Activated CD4-positive, alpha-beta memory T cell treated with anti-CD3 and anti-CD28 coated beads, Interleukin-2, amount 10 ng/mL, durations not matched to agents 7 days and 5 days (primary cell): ENCODE measurements at regions not wholly inside any gene's neighbourhood (a gene's known extent, or its start where the extent isn't known, plus 50 kb on each side); places are given as distances from the start of the nearest gene placed in this dataset.

Experiments used
- CTCF ChIA-PET: fragments of 350-600 bp; sonication (Branson Sonifier 250); formaldehyde crosslinking; loops from one replicate; lab custom pipeline; 2021; ENCODE audit warnings: antibody characterized with exemption, inconsistent platforms; lab: Charles Lee
- POLR2A ChIA-PET: fragments of 350-600 bp; sonication (Branson Sonifier 250); formaldehyde crosslinking; loops from one replicate; lab custom pipeline; 2021; ENCODE audit warnings: antibody characterized with exemption; lab: Charles Lee
- DNase-seq: peaks from one replicate; pipeline ENCODE4 v3.0.0-alpha.2; 2020
- H3K27ac Mint-ChIP-seq: one replicate; pipeline ENCODE4 v1.8.0; 2021; ENCODE audit warnings: mild to moderate bottlenecking, mixed read lengths
- H3K27me3 Mint-ChIP-seq: one replicate; pipeline ENCODE4 v1.8.0; 2021; ENCODE audit warnings: mixed read lengths
- H3K36me3 Mint-ChIP-seq: one replicate; pipeline ENCODE4 v1.8.0; 2021; ENCODE audit warnings: low read depth, mixed read lengths
- H3K4me1 Mint-ChIP-seq: one replicate; pipeline ENCODE4 v1.8.0; 2021; ENCODE audit warnings: mixed read lengths
- H3K4me3 Mint-ChIP-seq: one replicate; pipeline ENCODE4 v1.8.0; 2021; ENCODE audit warnings: mild to moderate bottlenecking, mixed read lengths
- H3K9me3 Mint-ChIP-seq: one replicate; pipeline ENCODE4 v1.8.0; 2021; ENCODE audit warnings: mixed read lengths

- CTCF ChIA-PET, result no interaction called here
These were observed 114.5 kb upstream of the TANK start for GRCh38 chr2:161045726-161046125.

GRCh38 chr2:161046876-161047275 lies 113.4 kb upstream of the TANK start:
- Mint-ChIP-seq H3K9me3 (no peaks in the 10 kb centered on the region), H3K4me1 (no peaks in the 10 kb centered on the region), H3K36me3 (no peaks in the 10 kb centered on the region), H3K27ac (no peak overlapping the region), H3K27me3 (peaks cover 38% of the 10 kb centered on the region), H3K4me3 (no peak overlapping the region)
- no peak for DNase-seq
- CTCF ChIA-PET, result no interaction called here
- POLR2A ChIA-PET, result no interaction called here

More at GRCh38 chr2:161045726-161046125, 114.5 kb upstream of the TANK start:
- no peak for DNase-seq
- Mint-ChIP-seq H3K36me3 (no peaks in the 10 kb centered on the region), H3K4me3 (no peak overlapping the region), H3K27me3 (peaks cover 31% of the 10 kb centered on the region), H3K4me1 (no peaks in the 10 kb centered on the region), H3K9me3 (no peaks in the 10 kb centered on the region), H3K27ac (no peak overlapping the region)
- POLR2A ChIA-PET, result no interaction called here

GRCh38 chr2:161048317-161048716 lies 111.9 kb upstream of the TANK start:
- ChIA-PET CTCF (interaction anchor here (0.7 kb wide), 1 partner anchor 15 kb away, joined by 5 read pairs; no protein-coding TSS in a partner anchor), POLR2A (no interaction called here)
- H3K27ac Mint-ChIP-seq, result no peak overlapping the region
- no peak for DNase-seq
- no peaks in the 10 kb centered on the region for H3K36me3 Mint-ChIP-seq
- H3K4me1 Mint-ChIP-seq, result no peaks in the 10 kb centered on the region
- H3K9me3 Mint-ChIP-seq, result no peaks in the 10 kb centered on the region
- peaks cover 52% of the 10 kb centered on the region for H3K27me3 Mint-ChIP-seq
- no peak overlapping the region for H3K4me3 Mint-ChIP-seq

DNA sequence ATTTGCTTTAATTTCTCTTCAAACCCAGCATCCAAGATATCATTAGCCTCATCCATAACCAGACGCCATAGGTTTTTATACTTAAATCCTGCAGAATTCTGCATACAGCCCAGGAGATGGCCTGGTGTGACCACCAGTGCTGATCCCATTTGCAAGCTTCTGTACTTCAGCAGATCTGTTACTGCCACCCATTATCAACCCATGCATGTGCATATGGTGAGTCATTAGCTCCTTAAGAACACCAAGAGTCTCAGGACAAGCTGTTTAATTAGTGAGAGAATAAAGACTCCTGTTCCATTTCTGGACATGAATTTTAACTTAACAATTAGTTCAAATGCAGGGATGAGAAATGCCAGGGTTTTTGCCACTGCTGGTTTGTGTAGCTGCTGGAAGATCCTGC lies 110.7 kb upstream of the TANK start:
- Mint-ChIP-seq H3K4me3 (no peak overlapping the region), H3K27ac (no peak overlapping the region), H3K27me3 (peaks cover 48% of the 10 kb centered on the region), H3K4me1 (no peaks in the 10 kb centered on the region), H3K9me3 (no peaks in the 10 kb centered on the region), H3K36me3 (no peaks in the 10 kb centered on the region)
- CTCF ChIA-PET, result no interaction called here
- POLR2A ChIA-PET, result interaction anchor here (0.6 to 1.1 kb wide), 2 partner anchors 15 to 90 kb away, joined by 3 read pairs; no protein-coding TSS in a partner anchor
- DNase-seq, result no peak

DNA sequence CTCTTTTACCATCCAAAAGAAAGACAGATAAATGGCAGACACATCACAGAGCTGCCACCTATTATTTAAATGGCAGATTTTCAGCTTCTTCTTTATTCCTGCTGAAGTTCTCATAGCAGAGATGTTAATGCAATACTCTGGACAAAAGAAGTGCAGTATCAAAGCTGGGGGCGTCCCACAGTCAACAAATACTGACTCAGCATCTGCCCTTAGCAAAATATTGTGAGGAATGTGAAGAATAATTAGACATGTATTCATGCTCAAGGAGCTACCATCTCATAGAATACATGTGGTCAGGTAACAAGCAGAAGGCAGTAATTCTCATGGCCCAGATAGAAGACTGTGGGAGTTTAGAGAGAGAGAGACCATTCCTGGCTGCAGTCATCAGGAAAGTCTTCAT lies 108.0 kb upstream of the TANK start:
- no peaks in the 10 kb centered on the region for H3K36me3 Mint-ChIP-seq

GRCh38 chr2:161055289-161055688 lies 104.9 kb upstream of the TANK start:
- ChIA-PET CTCF (interaction anchor here (1.3 kb wide), 1 partner anchor 8 kb away, joined by 3 read pairs; no protein-coding TSS in a partner anchor), POLR2A (no interaction called here)
- peaks cover 33% of the 10 kb centered on the region for H3K27me3 Mint-ChIP-seq
- H3K27ac Mint-ChIP-seq, result no peak overlapping the region
- H3K4me3 Mint-ChIP-seq, result no peak overlapping the region
- no peak for DNase-seq
- peaks cover 9% of the 10 kb centered on the region for H3K9me3 Mint-ChIP-seq
- H3K4me1 Mint-ChIP-seq, result no peaks in the 10 kb centered on the region
- H3K36me3 Mint-ChIP-seq, result no peaks in the 10 kb centered on the region

More for the DNA sequence above, 108.0 kb upstream of the TANK start:
- POLR2A ChIA-PET, result no interaction called here
- H3K27ac Mint-ChIP-seq, result no peak overlapping the region
- no peak for DNase-seq
- CTCF ChIA-PET, result interaction anchor here (1.7 kb wide), 1 partner anchor 11 kb away, joined by 5 read pairs; no protein-coding TSS in a partner anchor
- no peak overlapping the region for H3K4me3 Mint-ChIP-seq
- H3K27me3 Mint-ChIP-seq, result peaks cover 41% of the 10 kb centered on the region
- H3K4me1 Mint-ChIP-seq, result no peaks in the 10 kb centered on the region
- peaks cover 7% of the 10 kb centered on the region for H3K9me3 Mint-ChIP-seq

- Mint-ChIP-seq H3K27me3 (peaks cover 6% of the 10 kb centered on the region), H3K36me3 (no peaks in the 10 kb centered on the region), H3K27ac (no peak overlapping the region), H3K9me3 (peaks cover 9% of the 10 kb centered on the region), H3K4me1 (peaks cover 6% of the 10 kb centered on the region), H3K4me3 (no peak overlapping the region)
- DNase-seq, result no peak
- ChIA-PET POLR2A (no interaction called here), CTCF (no interaction called here)
These were observed 100.8 kb upstream of the TANK start for GRCh38 chr2:161059388-161059787.

DNA sequence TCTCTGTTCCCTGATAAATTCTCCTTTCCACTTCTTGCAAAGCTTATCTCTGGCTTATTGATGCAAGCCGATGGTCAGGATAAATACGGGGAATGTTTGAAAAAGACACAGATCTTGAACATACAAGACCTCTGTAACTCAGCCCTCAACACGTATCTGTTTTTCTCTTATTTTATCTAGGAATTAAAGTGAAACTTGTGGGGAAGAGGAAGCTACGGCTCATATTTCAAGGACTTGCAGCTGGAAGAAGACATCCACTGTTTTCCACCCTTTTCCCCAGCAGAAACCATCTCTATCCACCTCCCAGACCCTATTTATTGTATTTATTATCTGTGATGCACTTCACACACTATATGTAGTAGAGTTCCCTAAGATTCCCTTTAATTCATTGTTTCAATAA lies 98.4 kb upstream of the TANK start:
- no peak overlapping the region for H3K27ac Mint-ChIP-seq
- CTCF ChIA-PET, result interaction anchor here (0.5 to 4.0 kb wide), 7 partner anchors 12 to 953 kb away, joined by 4 to 37 read pairs (median 10); no protein-coding TSS in a partner anchor
- peaks cover 5% of the 10 kb centered on the region for H3K9me3 Mint-ChIP-seq
- H3K4me3 Mint-ChIP-seq, result no peak overlapping the region
- peaks cover 7% of the 10 kb centered on the region for H3K4me1 Mint-ChIP-seq
- POLR2A ChIA-PET, result no interaction called here
- H3K36me3 Mint-ChIP-seq, result no peaks in the 10 kb centered on the region
- H3K27me3 Mint-ChIP-seq, result peaks cover 2% of the 10 kb centered on the region
- DNase-seq, result no peak

GRCh38 chr2:161063157-161063945 lies 96.9 kb upstream of the TANK start:
- no peaks in the 10 kb centered on the region for H3K9me3 Mint-ChIP-seq
- peaks cover 2% of the 10 kb centered on the region for H3K27me3 Mint-ChIP-seq
- H3K4me3 Mint-ChIP-seq, result no peak overlapping the region
- CTCF ChIA-PET, result interaction anchor here (0.5 to 4.0 kb wide), 56 partner anchors 9 to 1070 kb away, joined by 3 to 37 read pairs (median 4); no protein-coding TSS in a partner anchor
- H3K27ac Mint-ChIP-seq, result no peak overlapping the region
- DNase-seq, result peak; percentile 68
- H3K36me3 Mint-ChIP-seq, result no peaks in the 10 kb centered on the region
- POLR2A ChIA-PET, result interaction anchor here (0.6 to 1.9 kb wide), 10 partner anchors 14 to 660 kb away, joined by 3 to 9 read pairs (median 4); partner anchors contain the start of gene TANK
- H3K4me1 Mint-ChIP-seq, result peaks cover 15% of the 10 kb centered on the region

GRCh38 chr2:161063946-161064306 lies 96.3 kb upstream of the TANK start:
- Mint-ChIP-seq H3K4me1 (peaks cover 19% of the 10 kb centered on the region), H3K36me3 (no peaks in the 10 kb centered on the region), H3K4me3 (no peak overlapping the region), H3K27ac (no peak overlapping the region), H3K9me3 (no peaks in the 10 kb centered on the region), H3K27me3 (peaks cover 2% of the 10 kb centered on the region)
- ChIA-PET POLR2A (interaction anchor here (0.6 to 1.9 kb wide), 10 partner anchors 13 to 660 kb away, joined by 3 to 9 read pairs (median 4); partner anchors contain the start of gene TANK), CTCF (interaction anchor here (0.5 to 4.0 kb wide), 55 partner anchors 9 to 1069 kb away, joined by 3 to 37 read pairs (median 4); no protein-coding TSS in a partner anchor)
- no peak for DNase-seq

DNA sequence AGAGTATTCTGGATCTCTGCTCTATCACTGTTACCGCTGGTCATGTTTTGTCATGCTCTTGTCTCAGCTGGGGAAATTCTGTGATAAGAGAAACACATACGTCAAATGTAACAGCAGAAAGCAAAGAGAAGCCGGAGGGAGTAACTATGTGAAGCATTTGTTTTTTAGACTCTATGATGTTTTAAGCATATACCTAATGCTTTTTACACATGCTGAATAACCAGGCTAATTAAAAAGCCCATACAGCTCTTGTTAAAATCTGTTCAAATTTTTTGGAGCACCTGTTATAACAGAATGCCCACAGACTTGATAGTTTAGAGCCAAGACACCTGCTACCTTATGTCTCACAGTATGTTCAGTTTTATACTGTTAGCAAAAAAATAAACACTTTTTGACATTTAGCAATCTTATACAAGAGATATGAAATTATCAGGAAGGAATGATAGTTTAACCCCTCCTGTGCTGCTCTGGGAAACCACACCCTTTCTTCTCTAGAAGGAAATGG lies 92.3 kb upstream of the TANK start:
- Mint-ChIP-seq H3K36me3 (peaks cover 3% of the 10 kb centered on the region), H3K9me3 (peaks cover 6% of the 10 kb centered on the region), H3K4me3 (no peak overlapping the region), H3K4me1 (peaks cover 19% of the 10 kb centered on the region), H3K27me3 (peaks cover 2% of the 10 kb centered on the region), H3K27ac (no peak overlapping the region)
- POLR2A ChIA-PET, result interaction anchor here (1.4 kb wide), 1 partner anchor 20 kb away, joined by 3 read pairs; no protein-coding TSS in a partner anchor
- no peak for DNase-seq
- CTCF ChIA-PET, result no interaction called here

DNA sequence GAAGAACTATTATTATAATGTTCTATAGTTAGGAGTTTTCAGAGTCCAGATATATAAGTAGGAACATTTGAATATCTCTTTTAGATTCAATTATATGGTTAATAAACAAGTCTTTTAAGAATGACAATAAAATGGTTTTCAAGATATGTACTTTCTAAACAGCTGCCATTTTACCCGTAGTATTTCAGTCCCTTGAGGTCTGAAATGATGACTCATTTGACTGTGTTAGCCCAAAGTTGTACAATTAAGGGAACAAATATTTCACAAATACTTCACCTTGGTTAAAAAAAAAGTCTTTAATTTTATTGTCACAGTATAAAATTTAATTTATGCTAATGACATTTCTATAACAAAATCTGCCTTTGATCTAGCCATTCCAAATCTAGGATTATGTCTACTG lies 91.6 kb upstream of the TANK start:
- H3K27me3 Mint-ChIP-seq, result peaks cover 2% of the 10 kb centered on the region
- H3K27ac Mint-ChIP-seq, result no peak overlapping the region
- POLR2A ChIA-PET, result interaction anchor here (1.4 kb wide), 1 partner anchor 19 kb away, joined by 3 read pairs; no protein-coding TSS in a partner anchor
- no peak overlapping the region for H3K4me3 Mint-ChIP-seq
- peaks cover 5% of the 10 kb centered on the region for H3K36me3 Mint-ChIP-seq
- peaks cover 20% of the 10 kb centered on the region for H3K4me1 Mint-ChIP-seq
- H3K9me3 Mint-ChIP-seq, result peaks cover 6% of the 10 kb centered on the region
- DNase-seq, result no peak
- CTCF ChIA-PET, result no interaction called here
